GM10266 (cell line): ENCODE measurements at regions not wholly inside any gene's neighbourhood (a gene's known extent, or its start where the extent isn't known, plus 50 kb on each side); places are given as distances from the start of the nearest gene placed in this dataset.

Experiments
- DNase-seq: peaks from one replicate; pipeline ENCODE4 v3.0.0; 2012; ENCODE audit errors: extremely low spot score
- TF ChIP-seq, protein P1 (sequence below): IDR thresholded peaks from 2 replicates; pipeline ENCODE4 v1.5.1; 2012; ENCODE audit warnings: mild to moderate bottlenecking, low read depth; ENCODE audit not compliant: control insufficient read depth, insufficient read depth; ENCODE audit errors: missing control alignments

DNA sequence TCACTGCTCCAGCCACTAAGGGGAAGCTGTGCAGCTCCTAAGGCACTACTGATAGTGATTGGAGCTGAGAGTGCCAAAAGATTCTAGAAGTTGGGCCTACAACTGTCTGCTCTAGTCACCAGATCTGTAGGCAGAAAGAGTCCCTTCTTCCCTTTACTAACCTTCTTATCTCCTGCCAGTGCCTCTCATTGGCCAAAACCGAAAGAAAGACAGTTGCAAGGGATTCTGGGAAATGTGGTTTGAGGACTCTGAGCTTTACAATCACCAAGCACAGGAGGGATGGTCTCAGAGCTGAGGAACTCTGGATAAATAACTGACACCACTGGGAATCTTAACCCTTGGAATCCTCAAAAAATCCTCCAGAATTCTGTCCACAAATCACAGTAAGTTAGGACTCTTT is 615.8 kb downstream of the CCSER2 start:
- TF ChIP-seq, protein P1, sequence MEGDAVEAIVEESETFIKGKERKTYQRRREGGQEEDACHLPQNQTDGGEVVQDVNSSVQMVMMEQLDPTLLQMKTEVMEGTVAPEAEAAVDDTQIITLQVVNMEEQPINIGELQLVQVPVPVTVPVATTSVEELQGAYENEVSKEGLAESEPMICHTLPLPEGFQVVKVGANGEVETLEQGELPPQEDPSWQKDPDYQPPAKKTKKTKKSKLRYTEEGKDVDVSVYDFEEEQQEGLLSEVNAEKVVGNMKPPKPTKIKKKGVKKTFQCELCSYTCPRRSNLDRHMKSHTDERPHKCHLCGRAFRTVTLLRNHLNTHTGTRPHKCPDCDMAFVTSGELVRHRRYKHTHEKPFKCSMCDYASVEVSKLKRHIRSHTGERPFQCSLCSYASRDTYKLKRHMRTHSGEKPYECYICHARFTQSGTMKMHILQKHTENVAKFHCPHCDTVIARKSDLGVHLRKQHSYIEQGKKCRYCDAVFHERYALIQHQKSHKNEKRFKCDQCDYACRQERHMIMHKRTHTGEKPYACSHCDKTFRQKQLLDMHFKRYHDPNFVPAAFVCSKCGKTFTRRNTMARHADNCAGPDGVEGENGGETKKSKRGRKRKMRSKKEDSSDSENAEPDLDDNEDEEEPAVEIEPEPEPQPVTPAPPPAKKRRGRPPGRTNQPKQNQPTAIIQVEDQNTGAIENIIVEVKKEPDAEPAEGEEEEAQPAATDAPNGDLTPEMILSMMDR = no peak
- DNase-seq = no peak

DNA sequence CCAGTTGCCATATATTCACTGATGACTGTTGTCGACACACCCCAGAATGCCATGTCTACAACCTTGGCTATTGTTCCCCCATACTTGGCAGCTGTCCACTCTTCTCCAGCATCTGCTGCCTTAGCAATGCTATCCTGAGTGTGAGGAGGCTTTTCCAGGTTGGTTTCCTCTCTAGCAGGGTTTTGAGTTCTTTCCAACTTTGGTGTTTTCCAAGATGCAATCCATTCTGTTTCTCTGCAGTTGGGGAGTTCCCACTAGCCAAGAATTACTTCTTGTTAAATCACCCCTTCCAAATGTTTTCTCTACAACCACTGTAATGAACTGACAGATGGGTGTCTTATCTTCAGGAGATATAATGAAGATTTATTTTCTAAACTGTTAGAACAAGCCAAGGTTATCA is 617.4 kb downstream of the CCSER2 start:
- DNase-seq = no peak
- TF ChIP-seq, protein P1 = no peak

DNA sequence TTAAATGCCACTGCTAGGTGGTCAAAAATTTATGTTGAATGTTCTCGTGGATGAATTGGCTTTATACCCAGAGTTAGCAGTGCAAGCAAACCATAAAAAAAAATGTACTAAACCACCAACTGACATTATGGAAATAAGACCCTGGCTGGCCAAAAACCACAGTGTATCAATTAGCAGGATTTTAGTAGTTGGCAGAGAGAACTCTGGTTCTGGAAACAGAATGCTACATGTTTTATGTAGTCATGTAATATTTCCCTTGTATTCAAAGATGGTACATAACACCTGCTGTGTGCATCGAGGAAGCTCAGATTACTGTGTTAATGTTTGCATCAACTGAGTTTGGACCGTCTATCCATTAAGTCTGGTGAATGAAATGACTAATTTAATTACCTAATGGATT is 618.5 kb downstream of the CCSER2 start:
- DNase-seq = no peak
- TF ChIP-seq, protein P1 = no peak

DNA sequence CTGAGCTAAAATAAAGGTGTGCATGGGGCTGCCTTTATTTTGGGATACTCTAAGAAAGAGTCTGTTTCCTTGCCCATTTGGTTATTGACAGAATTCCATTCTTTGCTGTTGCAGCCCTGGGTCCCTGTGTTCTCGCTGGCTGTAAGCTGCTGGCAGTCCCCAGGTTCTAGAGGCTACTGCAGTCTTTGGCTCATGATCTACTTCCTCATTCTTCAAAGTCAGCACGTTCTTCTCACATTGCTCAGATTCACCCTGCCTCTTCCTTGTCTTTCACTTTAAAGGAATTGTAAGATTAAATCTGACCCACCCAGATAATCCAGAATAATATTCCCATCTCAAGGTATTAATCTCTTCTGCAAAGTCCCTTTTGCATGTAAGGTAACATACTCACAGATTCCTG is 620.3 kb downstream of the CCSER2 start:
- TF ChIP-seq, protein P1 = no peak
- no peak for DNase-seq

DNA sequence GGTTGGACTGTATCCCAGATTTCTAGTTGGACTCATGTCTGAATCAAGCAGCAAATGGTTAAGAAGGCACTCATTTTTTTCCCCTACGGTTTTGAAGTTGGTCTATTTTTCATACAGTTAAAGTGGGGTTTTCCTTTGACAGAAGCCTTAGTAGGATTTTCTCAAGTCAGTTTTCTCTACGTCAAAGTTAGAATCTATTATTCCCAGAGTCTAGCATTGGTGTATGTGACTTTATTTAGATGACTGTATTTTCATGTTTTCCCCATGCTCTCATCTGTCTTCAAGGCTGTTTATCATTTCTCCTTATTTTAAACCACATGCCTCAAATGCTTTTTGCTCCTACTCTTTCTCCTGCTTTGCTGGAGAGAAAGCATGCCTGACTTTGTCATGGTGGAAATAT is 623.2 kb downstream of the CCSER2 start:
- no peak for DNase-seq
- TF ChIP-seq, protein P1 = no peak

DNA sequence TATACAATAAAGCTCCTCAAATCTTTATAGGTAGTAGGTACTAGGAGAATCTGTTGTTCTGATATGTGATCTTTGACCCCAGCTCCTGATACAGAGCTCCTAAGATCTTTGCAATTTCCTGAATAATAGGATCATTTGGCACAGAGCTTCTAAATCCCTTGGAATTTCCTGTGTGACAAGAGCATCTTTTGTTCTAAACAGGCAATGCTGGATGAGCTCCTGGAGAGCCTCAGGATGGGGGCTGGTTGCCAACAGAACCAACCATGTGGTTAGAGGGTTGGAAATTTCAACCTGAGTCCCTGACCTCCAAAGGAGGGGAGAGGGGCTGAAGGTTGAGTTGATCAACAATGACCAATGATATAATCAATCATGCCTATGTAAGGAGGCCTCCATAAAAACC is 629.0 kb downstream of the CCSER2 start:
- TF ChIP-seq, protein P1 = no peak
- DNase-seq = no peak

DNA sequence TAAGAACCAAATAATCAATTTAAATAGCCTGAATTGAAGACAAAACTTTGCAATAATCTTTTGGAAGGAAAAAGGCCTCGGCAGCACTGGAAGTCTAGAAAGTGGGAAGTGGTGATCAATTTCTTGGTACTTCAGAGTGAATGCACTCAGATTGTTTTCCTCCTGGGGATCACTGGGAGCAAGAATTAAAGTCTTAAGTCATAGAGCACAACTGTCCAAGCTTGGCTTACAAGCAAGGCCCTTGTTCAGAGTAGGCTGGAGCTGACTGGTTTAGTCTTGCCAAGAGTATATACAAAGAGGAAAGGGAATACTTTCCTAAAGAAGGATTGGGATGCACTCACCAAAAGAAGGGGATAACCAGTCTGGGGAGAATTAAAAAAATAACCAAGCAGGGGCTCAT is 637.1 kb downstream of the CCSER2 start:
- TF ChIP-seq, protein P1 = no peak
- no peak for DNase-seq
